ENCODE measurements at regions not wholly inside any gene's neighbourhood (a gene's known extent, or its start where the extent isn't known, plus 50 kb on each side); places are given as distances from the start of the nearest gene placed in this dataset.

- TF ChIP-seq, protein P1, sequence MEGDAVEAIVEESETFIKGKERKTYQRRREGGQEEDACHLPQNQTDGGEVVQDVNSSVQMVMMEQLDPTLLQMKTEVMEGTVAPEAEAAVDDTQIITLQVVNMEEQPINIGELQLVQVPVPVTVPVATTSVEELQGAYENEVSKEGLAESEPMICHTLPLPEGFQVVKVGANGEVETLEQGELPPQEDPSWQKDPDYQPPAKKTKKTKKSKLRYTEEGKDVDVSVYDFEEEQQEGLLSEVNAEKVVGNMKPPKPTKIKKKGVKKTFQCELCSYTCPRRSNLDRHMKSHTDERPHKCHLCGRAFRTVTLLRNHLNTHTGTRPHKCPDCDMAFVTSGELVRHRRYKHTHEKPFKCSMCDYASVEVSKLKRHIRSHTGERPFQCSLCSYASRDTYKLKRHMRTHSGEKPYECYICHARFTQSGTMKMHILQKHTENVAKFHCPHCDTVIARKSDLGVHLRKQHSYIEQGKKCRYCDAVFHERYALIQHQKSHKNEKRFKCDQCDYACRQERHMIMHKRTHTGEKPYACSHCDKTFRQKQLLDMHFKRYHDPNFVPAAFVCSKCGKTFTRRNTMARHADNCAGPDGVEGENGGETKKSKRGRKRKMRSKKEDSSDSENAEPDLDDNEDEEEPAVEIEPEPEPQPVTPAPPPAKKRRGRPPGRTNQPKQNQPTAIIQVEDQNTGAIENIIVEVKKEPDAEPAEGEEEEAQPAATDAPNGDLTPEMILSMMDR (IDR thresholded peaks at IDR 0.05; ENCODE audit: low read length, missing control alignments) = no peak
- H3K4me3 ChIP-seq (replicated peaks; ENCODE audit: low read depth, low read length) = no peak overlapping the region
- DNase-seq (ENCODE audit: low read depth) = no peak
Measured at GRCh38 chr11:80473562-80473961, 1032.7 kb upstream of the TENM4 start.

DNA sequence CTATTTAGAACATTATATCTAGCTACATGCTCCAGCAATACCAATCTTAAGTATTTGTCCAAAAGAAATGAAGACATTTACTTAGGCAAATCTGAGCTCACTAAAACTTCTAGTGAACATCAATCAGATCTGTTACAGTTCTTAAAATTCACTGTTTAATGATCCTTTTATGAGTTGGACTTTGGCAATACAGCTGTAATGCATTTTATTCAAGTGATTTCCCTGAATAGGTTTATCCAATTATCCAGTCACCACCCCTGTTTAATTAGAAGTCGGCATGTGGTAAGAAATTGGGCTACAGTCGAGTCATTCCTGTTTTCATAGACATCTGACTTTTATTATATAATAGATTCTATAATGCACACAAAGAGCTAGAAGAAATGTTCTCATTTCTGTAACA, 1029.0 kb upstream of the TENM4 start:
- DNase-seq (ENCODE audit: low read depth) = no peak
- H3K4me3 ChIP-seq (replicated peaks; ENCODE audit: low read depth, low read length) = no peak overlapping the region
- TF ChIP-seq, protein P1 (IDR thresholded peaks at IDR 0.05; ENCODE audit: low read length, missing control alignments) = no peak

GRCh38 chr11:80466570-80466969, 1025.7 kb upstream of the TENM4 start:
- TF ChIP-seq, protein P1 (IDR thresholded peaks at IDR 0.05; ENCODE audit: low read length, missing control alignments) = no peak
- DNase-seq (ENCODE audit: low read depth) = no peak
- H3K4me3 ChIP-seq (replicated peaks; ENCODE audit: low read depth, low read length) = no peak overlapping the region

- TF ChIP-seq, protein P1 (IDR thresholded peaks at IDR 0.05; ENCODE audit: low read length, missing control alignments) = no peak
- no peak for DNase-seq (ENCODE audit: low read depth)
- H3K4me3 ChIP-seq (replicated peaks; ENCODE audit: low read depth, low read length) = no peak overlapping the region
Measured at GRCh38 chr11:80462211-80462610, 1021.4 kb upstream of the TENM4 start.

DNA sequence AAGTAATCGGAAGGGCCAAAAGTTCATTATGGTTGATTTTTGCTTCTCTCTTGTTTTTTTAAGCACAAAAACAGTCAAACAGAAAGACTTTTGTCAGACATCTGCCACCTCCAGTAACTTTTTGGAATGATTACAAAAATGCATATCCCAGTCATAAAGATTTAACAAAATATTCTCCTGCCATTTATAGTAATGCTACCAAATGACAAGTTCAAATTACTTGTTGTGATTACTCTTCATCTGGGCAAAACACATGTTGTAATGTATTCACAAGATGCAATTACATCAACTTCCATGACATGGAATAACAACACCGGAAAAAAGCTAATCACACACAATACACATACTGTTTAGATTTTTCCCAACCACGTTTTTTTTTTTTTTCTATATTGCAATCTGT, 1017.5 kb upstream of the TENM4 start:
- no peak for DNase-seq (ENCODE audit: low read depth)
- no peak overlapping the region for H3K4me3 ChIP-seq (replicated peaks; ENCODE audit: low read depth, low read length)
- TF ChIP-seq, protein P1 (IDR thresholded peaks at IDR 0.05; ENCODE audit: low read length, missing control alignments) = no peak

- no peak overlapping the region for H3K4me3 ChIP-seq (replicated peaks; ENCODE audit: low read depth, low read length)
- no peak for DNase-seq (ENCODE audit: low read depth)
- TF ChIP-seq, protein P1 (IDR thresholded peaks at IDR 0.05; ENCODE audit: low read length, missing control alignments) = no peak
Measured at GRCh38 chr11:80457823-80458222, 1017.0 kb upstream of the TENM4 start.

DNA sequence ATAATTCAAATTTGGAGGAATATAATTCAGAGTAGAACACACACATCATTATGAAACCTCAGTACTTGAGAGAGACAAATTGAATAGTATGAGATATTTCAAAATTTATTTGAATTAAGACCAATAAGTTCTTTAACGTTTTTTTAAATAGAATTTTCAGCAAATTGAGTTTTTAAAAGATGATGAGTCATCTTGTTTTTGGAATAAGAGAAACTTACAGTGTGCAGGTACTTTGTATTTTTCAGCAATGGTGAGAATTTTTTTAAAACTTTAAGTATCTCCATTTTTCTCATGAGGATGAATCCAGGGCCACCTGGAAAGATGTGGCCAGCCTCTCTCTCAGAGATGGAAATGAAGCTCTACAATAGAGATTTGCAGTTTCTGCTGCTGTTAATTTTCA, 1015.0 kb upstream of the TENM4 start:
- DNase-seq (ENCODE audit: low read depth) = no peak
- H3K4me3 ChIP-seq (replicated peaks; ENCODE audit: low read depth, low read length) = no peak overlapping the region
- TF ChIP-seq, protein P1 (IDR thresholded peaks at IDR 0.05; ENCODE audit: low read length, missing control alignments) = no peak
